PC-3 (cell line): ENCODE measurements at regions not wholly inside any gene's neighbourhood (a gene's known extent, or its start where the extent isn't known, plus 50 kb on each side); places are given as distances from the start of the nearest gene placed in this dataset.

Experiments used
- CTCF ChIP-seq: fragments of 300-600 bp; sonication (generic); conservative IDR thresholded peaks from 2 replicates; pipeline ENCODE4 v1.5.1; 2017; ENCODE audit warnings: antibody characterized with exemption, low read depth, mild to moderate bottlenecking, low read length
- EZH2 ChIP-seq: fragments of 300-600 bp; sonication (generic); IDR thresholded peaks from one replicate; pipeline ENCODE4 v1.6.1; 2017; ENCODE audit warnings: antibody characterized with exemption, mild to moderate bottlenecking, low read length; ENCODE audit not compliant: unreplicated experiment
- EZH2phosphoT487 ChIP-seq: fragments of 300-600 bp; sonication (generic); IDR thresholded peaks from 2 replicates; pipeline ENCODE4 v1.6.1; 2018; ENCODE audit warnings: mild to moderate bottlenecking, antibody characterized with exemption, low read length, borderline replicate concordance

DNA sequence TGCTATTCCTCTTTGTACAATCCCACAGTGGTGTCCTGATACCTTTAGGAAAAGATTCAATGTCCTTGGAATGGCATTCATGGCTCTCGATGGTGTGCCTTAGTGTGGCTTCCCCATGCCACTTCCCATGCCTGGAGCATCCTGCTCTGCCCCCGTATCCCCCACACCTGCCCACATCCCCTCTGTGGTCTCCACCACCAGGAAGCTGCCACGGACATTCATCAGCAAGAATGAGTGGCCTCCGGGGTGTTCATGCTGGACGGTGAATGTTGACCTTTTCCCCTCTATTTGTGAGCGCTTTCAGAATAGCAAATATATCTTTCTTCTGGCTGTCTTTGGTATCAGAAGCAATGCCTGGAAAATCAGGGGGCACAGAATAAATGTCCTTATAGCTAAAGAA, 262.0 kb upstream of the NRP1 start:
- TF ChIP-seq CTCF = no peak
- TF ChIP-seq EZH2 = no peak
- no peak for TF ChIP-seq EZH2phosphoT487
